Neutrophil (primary cell): ENCODE measurements at regions not wholly inside any gene's neighbourhood (a gene's known extent, or its start where the extent isn't known, plus 50 kb on each side); places are given as distances from the start of the nearest gene placed in this dataset.

Source experiments
- H3K27ac ChIP-seq: fragments of 200-600 bp; sonication (generic); 2 replicates; pipeline ENCODE4 v1.5.1; 2016; ENCODE audit warnings: mild to moderate bottlenecking, moderate library complexity
- H3K27me3 ChIP-seq: fragments of 200-600 bp; sonication (generic); 2 replicates; pipeline ENCODE4 v1.6.0; 2016; ENCODE audit warnings: mild to moderate bottlenecking
- H3K36me3 ChIP-seq: fragments of 200-600 bp; sonication (generic); 2 replicates; pipeline ENCODE4 v1.5.1; 2017
- H3K4me1 ChIP-seq, 2 experiments: fragments of 200-600 bp in 1 of 2; sonication (generic) in 1 of 2; 1 replicate in 1 of 2; 2 replicates in 1 of 2; pipeline versions ENCODE4 v1.5.1 to v1.6.1; 2013 to 2016; ENCODE audit warnings: low read depth in 1 of 2, low read length in 1 of 2, mild to moderate bottlenecking in 1 of 2, moderate library complexity in 1 of 2; ENCODE audit not compliant: control insufficient read depth in 1 of 2, insufficient read depth in 1 of 2
- H3K4me3 ChIP-seq, 2 experiments: fragments of 200-600 bp in 1 of 2; sonication (generic) in 1 of 2; 1 replicate in 1 of 2; 2 replicates in 1 of 2; pipeline ENCODE4 v1.5.1; 2013 to 2016; ENCODE audit warnings: low read depth in 1 of 2, low read length in 1 of 2, mild to moderate bottlenecking in 1 of 2, moderate library complexity in 1 of 2
- H3K9me3 ChIP-seq: fragments of 200-600 bp; sonication (generic); 2 replicates; pipeline ENCODE4 v1.5.1; 2016
- CTCF ChIP-seq: fragments of 200-600 bp; sonication (generic); IDR thresholded peaks from 2 replicates; pipeline ENCODE4 v1.5.1; 2016; ENCODE audit warnings: antibody characterized with exemption

GRCh38 chr4:11514003-11514402 is 85.3 kb upstream of the HS3ST1 start:
- peaks cover 23% of the 10 kb centered on the region for H3K27me3 ChIP-seq

GRCh38 chr4:11512871-11513270 is 84.2 kb upstream of the HS3ST1 start:
- Histone ChIP-seq H3K4me3 (no peak overlapping the region), H3K27ac (no peak overlapping the region), H3K36me3 (no peaks in the 10 kb centered on the region), H3K27me3 (peaks cover 23% of the 10 kb centered on the region), H3K4me1 (no peaks in the 10 kb centered on the region), H3K9me3 (no peaks in the 10 kb centered on the region)
- no peak for TF ChIP-seq CTCF

More at GRCh38 chr4:11514003-11514402, 85.3 kb upstream of the HS3ST1 start:
- Histone ChIP-seq H3K27ac (no peak overlapping the region), H3K36me3 (no peaks in the 10 kb centered on the region), H3K4me3 (no peak overlapping the region), H3K4me1 (no peaks in the 10 kb centered on the region), H3K9me3 (no peaks in the 10 kb centered on the region)
- no peak for TF ChIP-seq CTCF

- no peak for TF ChIP-seq CTCF
- Histone ChIP-seq H3K4me3 (no peak overlapping the region), H3K27ac (no peak overlapping the region), H3K4me1 (no peaks in the 10 kb centered on the region), H3K9me3 (no peaks in the 10 kb centered on the region), H3K27me3 (peaks cover 23% of the 10 kb centered on the region), H3K36me3 (no peaks in the 10 kb centered on the region)
Measured at GRCh38 chr4:11511321-11511720, 82.6 kb upstream of the HS3ST1 start.

GRCh38 chr4:11507920-11508319 is 79.2 kb upstream of the HS3ST1 start:
- TF ChIP-seq CTCF: no peak
- Histone ChIP-seq H3K9me3 (no peaks in the 10 kb centered on the region), H3K27ac (no peak overlapping the region), H3K4me1 (no peaks in the 10 kb centered on the region), H3K27me3 (no peaks in the 10 kb centered on the region), H3K36me3 (no peaks in the 10 kb centered on the region), H3K4me3 (no peak overlapping the region)

- Histone ChIP-seq H3K9me3 (no peaks in the 10 kb centered on the region), H3K27ac (no peak overlapping the region), H3K4me3 (no peak overlapping the region), H3K36me3 (no peaks in the 10 kb centered on the region), H3K4me1 (no peaks in the 10 kb centered on the region), H3K27me3 (no peaks in the 10 kb centered on the region)
- TF ChIP-seq CTCF: no peak
Measured at GRCh38 chr4:11506194-11506593, 77.5 kb upstream of the HS3ST1 start.
